IPS DF 19.7 (cell line): ENCODE measurements at regions not wholly inside any gene's neighbourhood (a gene's known extent, or its start where the extent isn't known, plus 50 kb on each side); places are given as distances from the start of the nearest gene placed in this dataset.

Source experiments
- DNase-seq: peaks from one replicate; pipeline ENCODE4 v3.0.0-alpha.2; 2013; ENCODE audit warnings: low read depth, low spot score

DNA sequence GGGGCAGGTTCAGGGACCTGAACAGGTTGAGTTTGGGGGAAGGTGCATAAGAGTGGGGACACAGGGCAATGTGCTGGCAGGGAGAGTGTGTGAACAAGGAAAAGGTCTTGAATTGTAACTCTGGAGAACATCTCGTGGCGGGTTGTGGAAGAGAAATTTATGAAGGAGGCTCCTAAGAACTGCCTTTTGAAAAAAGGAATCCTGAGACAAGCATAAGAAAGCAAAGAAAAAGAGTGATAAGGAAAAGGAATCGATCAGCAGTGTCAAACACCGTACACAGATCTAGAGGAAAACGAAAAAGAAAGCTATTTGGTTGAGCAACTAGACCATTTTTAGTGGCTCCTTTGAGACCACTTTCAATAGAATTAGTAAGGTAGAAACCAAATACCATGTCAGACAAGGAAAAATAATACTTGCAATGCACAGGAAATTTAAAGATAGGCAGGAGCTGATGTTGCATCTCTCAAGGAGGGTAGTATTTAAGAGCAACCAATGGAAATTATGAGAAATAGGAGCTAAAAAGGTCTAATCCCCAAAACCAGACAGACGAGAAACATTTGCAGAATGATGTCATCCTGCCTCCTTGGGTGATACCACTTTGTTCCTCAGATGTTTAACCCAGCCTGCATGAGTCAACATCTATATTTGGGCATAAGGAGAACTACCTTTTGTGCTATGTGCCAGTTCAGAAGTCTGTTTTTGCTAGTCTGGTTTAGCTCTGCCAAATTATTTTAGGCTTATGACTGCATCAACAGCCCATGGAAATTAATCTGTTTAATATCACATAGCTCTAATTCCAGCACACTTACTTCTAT is 64.5 kb upstream of the STK38L start:
- DNase-seq, result no peak

GRCh38 chr12:27180906-27181505 is 63.1 kb upstream of the STK38L start:
- DNase-seq, result no peak

DNA sequence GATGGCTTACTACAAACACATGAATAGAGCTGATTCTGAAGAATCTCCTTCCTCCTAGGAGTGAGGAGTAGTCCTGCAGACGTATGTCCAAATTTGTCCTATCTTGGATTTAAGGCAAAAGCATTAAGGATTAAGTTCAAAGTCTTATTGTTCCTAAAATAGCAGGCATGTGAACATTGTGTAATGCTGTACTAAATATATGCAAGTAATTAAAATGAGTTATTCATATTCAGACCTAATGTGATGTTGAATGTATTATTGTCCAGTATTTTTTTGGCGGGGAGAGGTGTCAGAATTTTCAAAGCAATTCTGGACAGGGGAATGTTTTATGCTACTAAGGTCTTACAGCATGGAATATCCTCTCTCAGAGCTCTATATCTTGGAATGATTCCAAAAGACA is 60.7 kb upstream of the STK38L start:
- DNase-seq, result no peak

GRCh38 chr12:27185234-27186021 is 58.7 kb upstream of the STK38L start:
- no peak for DNase-seq

DNA sequence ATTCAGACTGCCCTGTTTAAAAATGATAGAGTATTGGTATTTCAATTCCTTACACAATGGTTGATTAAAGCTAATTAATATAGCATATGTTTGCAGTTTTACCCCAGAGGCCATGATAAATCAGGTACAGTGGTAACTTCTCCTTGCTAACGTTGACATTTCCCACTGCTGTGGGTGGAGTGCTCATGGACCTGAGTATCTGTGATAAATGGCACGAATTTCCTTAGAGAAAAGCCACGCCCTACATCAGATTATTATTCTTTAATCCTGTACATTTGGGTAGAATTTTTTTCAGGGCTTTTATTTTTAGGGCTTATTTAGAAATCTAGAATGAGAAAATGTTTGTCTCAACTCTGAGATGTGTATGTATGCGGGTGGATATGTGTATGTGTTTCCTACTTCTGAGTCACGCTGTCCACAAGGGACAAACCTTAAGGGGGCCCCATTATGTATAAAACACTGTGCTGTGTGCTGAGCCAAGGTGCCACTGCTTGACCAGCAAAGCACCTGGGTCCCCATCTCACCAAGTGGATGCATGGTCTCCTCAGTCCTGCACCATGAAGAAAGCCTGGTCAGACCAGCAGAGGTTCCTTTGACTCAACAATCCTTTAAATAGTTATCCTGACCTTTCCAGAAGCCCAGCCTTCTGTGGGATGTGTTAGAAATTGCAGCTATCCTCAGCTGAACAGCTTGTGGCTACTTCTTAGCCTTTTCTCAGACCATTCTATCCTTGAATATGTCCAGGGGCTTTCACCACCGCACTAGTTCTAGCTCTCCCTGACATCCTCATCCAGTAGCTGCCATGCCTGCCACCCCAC is 57.9 kb upstream of the STK38L start:
- DNase-seq, result no peak

- DNase-seq, result no peak
These were observed 56.4 kb upstream of the STK38L start for GRCh38 chr12:27187697-27188096.

GRCh38 chr12:27190761-27191160 is 53.3 kb upstream of the STK38L start:
- DNase-seq, result no peak

DNA sequence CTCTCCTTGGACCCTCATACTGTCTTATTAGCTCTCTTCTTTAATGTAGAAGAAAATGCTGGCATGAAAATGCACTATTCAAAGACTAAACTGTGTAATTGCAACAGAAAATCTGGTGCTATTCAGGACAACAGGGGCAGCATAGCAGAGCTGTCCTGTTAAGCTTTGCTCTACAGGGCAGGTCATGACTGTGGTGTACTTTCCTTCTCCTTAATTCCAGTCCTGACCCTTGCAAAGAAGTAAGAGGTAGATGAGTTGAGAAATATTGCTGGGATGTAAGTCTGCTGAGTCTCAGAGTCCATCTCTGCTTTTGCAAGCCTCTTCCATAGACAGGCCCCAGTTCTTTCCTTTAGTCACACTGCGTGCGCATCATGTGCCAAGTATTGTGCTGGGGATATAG is 52.6 kb upstream of the STK38L start:
- DNase-seq, result no peak

- no peak for DNase-seq
These were observed 51.8 kb upstream of the STK38L start for GRCh38 chr12:27192118-27192802.

GRCh38 chr12:27193106-27193505 is 51.0 kb upstream of the STK38L start:
- DNase-seq, result no peak

GRCh38 chr12:27193854-27194544 is 50.1 kb upstream of the STK38L start:
- no peak for DNase-seq
